ENCODE measurements at regions not wholly inside any gene's neighbourhood (a gene's known extent, or its start where the extent isn't known, plus 50 kb on each side); places are given as distances from the start of the nearest gene placed in this dataset.

DNA sequence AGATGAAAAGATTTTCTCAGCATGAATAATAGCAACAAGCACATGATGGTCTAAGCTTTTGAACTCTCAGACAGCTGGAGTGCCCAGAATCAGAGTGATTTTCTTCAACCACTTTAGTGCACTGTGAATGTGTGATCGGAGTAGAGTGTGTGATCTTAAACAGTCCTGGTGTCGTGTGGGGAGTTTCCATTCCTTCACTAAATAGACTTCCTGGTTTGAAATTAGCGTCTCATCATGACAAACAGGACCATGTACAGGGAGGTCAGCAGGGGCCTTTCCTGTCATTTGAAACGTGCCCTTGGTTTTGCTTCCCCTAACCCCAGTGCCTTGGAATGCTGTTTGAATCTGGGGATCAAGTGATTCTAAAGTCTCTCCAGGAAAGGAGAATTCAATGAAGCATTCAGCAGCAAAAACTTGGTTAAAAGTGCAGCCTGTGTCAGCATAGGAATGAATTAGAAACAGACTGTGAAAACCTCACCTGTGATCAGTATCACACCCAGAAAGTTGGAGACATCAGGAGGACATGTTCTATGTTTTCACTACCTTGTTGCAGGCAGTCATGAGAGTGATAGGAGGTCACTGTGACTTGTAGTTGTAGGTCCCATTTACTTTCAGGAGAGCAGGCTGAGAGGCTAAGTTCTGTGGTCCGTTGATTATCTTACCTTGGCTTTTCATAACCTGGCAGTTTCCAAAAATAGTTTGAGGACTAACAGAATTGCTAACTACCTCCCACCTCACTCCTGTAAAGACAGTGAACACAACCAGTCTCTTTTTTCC is 400.3 kb downstream of the MTX2 start:
- DNase-seq = no peak

DNA sequence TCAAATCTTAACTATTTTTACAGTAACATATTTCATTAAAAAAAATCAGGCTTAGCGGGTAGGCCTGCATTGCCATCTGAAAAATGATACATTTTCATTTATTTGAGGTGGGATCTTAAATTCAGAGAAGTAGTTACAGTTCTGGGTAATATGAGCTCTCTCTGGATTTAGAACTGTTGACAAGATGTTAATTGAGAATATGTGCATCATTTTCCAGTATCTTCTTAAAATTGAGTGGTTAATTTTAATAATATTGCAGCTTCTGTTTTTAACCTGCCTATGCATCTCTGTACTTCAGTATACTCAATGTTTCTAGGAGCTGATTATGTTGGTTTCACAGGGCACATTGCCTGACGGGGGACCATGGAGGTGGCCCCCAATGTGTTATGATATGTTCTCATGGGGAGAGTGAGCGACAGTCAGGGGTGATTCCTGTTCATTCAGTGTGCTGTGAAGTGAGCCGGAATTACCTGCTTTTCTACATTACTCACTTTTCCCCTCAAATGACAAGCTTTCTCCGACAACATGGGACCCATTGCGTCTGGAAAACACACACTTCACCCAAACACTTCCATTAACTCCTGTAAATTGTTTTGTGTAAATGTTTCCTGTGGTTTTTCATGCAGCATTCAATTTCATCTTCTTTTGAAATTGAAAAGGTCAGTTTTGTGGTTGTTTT is 406.2 kb downstream of the MTX2 start:
- DNase-seq = no peak

DNA sequence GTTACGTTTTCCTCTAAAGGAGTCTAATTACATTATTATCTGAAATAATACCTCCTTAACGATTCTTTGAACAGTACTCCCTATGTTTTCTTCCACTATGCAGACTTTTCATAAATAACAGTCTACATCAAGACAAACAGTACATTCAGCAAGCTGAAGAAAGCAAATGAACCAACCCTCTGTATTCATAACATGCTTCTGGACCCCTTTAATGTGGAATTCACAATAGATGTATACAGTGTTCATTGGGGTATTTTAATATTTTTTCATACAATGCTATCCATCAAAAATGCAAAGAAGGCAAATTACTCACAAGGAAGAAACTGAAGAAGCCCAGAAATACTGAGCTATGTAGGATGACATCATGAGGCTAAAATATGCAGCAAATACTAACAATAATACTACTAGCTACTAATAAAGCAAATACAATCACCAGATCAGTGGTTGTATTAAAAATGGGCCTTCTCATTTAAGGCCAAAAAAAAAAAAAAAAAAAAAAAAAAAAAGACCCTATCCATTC is 408.6 kb downstream of the MTX2 start:
- DNase-seq = no peak

DNA sequence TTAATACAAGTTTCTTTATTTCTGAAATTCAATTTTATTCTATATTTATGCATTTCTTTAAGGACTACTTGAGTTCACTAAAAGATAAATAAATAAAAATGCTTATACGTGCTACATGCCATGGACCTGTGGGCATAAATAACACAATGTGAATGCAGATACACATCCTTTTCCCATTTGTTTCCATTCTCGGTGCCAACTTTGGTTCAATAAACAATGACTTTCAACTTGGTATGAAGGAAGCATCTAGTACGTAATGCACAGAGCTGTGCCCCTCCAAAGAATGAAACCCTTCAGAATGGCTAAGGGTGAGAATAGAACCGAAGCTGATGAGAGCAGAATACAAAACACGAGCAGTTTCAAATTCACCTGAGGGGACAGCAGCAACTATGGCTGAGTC is 409.3 kb downstream of the MTX2 start:
- no peak for DNase-seq

DNA sequence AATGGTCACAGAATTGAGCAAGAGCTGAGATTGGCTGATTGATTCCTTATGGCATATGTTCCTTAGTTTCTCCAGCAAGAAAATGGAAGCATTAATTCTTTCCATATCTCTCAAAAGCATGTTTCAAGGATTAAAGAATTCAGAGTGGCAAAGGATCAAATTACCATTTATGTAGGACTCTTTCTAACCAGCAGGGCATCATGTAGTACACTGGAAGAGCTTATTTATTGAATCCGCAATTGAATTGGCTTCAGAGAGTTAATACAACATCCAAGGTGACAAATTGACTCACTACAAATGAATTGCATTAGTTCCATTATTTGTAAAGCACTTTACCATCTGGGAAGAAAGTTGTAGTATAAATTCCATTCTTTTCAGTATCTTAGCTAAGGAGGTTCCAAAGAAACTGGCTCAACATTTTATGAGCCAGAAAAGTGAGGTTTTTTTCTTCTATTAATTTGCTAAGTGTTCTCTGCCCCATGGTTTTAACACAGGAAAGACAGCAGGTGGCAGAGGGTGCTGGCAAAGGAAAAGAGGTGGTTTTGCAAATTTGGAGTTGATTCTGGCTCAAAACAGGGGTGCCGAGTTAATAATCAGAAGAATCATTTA is 409.9 kb downstream of the MTX2 start:
- no peak for DNase-seq

DNA sequence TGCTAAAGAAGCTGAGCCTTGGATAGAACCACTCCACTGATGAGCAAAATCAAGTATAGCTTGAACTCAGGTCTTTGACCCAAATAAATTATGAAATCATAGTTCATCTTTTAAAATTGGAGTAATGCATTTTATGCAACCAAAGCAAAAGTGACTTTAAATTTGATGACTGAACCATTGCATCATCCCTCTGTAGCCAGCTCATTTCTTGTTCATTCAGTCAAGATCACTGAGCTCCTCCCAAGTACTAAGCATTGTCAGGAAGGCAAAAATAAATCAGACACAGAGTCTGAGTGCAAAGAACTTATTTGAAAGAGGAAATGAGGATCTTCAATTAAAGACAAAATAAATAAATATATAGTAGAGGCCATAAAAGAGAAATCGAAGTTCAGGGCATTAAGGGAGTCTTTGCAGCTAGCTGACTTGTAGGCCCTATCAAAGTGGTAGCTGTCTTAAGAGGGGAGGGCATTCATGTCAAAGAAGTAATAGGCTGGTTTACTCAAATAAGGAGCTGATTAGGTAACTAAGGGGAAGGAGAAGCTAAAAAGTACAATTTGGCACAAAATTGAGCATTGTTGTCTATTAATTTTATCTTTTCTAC is 411.8 kb downstream of the MTX2 start:
- no peak for DNase-seq

DNA sequence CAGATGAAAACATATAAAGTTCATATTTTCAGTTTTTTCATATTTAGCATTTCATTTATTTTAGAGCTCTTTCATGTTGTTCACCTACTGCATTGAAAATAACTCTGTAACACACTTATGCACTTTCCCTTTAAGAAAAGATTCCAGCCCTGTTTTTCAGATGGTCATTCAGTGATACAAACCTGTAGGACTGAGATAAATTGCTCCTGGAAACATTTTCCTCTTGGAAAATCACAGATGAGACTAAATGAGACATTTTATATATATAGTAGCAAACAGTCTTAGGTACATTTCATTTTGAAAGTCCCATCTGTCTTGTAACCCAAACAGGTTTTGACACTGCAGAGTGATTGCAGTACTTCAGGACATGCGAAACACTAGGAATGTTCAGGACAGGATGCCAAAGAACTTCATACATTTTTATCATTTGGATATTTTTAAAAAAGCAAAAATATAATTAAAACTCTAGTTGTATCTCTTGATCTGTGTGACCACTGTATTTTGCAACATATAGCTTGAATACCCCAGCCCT is 412.4 kb downstream of the MTX2 start:
- DNase-seq = no peak

DNA sequence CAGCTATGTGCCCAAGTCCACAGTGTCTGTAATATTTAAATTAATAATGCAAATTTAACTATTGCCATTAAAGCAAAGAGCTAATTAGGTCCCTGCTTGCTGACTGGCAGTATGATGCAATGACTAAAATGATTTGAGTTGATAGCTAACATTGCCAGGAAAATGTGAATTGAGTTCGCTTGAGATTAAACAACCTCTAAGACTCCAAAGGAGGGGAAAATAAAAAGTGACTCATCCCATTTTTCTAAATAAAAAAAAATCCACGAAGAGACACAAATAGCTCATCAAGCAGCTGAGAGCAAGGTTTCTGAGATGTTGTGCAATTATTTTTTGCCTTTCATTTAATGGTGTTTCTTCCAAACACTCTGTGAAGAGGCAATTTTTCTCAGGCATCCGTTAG is 413.0 kb downstream of the MTX2 start:
- DNase-seq = no peak

DNA sequence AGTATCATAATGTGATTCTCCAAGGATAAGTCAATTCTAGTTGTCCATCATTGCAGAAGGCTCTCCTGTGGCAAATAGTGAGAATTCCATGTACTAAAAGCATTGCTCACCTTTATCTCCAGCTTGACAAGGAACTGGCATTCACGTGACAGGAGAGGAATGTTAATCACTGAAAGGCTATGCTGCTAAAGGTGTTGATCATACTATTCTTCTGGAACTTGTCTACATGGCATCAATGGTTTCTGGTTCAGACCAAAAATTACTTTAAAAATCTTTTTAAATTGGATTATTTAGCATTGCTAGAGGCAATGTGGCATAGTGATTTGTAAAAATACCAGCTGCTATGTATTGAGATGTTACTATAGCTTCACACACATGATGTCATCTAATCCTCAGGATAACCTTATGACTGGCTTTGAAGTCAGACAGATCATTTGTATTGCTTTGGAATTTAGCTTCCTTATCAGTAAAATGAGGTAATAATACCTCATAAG is 414.4 kb downstream of the MTX2 start:
- no peak for DNase-seq

DNA sequence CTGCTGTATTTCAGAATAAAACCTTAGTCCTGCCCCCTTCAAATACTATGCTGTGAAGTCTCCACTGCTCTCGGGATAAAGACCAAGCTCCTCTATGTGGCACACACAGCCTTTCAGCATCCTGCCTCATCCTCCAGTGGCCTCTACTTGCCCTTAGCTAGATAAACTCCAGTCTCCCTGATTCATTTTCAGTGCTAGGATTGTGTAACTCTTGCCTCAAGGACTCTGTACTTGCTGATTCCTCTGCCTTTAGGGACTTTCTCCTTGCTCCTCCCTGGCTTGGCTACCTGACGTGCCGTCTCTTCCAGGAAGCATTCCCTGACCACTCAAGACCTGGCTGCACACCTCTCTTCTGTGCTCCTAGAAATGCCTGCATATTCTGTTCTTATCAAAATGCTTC is 416.7 kb downstream of the MTX2 start:
- DNase-seq = no peak

DNA sequence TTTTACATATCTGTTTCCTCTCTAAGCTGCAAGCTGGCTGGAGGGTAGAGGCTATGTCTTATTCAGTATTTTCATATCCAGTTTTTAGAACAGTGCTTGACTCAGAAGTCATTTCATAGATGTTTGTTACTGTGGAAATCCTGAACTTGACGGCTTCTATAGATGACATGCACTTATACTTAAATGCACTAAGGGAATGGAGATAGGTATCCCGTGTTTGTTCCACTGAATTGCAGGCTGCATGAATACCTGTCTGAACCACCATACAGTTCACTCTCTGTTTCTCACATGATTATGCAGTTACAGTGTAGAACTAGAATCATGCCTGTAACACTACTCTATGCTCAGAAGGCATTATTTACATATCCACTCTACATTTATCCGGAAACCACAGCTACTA is 417.1 kb downstream of the MTX2 start:
- no peak for DNase-seq

DNA sequence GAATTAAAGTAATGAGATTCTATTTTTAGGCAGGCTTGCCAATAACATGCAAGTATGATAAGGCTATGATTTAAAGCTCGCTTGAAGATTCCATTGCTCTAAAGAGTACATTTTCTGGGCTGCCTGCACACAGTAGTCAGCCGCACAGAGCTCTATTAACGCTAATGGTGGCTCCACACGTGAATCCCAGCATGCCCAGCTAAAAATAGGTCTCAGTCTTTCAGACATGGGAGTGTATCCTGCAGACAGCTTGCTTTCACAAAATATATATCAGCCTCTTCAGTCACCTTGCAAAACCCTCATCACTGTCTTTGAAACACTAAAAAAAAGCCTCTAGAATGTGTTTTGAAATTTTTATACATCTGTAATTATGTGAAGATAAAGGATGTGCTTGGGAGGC is 418.1 kb downstream of the MTX2 start:
- no peak for DNase-seq

DNA sequence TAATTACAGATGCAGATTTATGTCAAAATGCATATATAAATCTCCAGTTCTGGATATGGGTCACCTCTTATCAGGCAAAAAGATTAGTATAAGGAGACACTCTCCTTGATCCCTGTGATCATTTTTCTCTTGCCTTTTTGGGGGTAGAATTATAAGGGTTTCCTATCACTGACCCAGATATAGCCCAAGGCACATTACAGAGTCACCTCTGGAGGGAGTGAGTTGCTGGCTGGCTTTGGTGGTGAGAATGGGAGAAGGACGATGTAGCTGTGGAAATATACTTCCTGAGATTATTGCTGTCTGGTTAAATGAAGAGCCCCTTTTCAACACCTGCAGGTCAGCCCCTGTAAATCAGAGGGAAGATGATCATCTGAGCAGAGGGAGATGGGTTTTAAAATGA is 418.7 kb downstream of the MTX2 start:
- no peak for DNase-seq

DNA sequence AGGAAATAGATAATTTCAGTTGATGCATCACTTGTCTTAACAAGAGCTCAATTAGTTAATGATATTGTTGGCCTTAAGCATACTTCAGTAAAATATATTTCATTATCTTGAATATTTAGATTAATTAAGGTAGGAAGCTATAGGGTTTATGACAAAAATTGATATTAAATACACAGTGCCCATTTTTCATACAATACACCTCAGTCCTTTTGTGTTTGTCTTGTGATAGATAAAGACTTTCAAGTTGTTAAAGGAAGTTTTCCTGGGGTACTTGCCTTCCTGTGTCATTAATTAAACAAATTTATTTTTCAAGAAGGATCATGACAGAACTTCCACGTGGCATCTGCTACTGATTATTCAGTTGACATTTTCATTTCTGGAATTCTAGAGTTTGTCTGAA is 420.5 kb downstream of the MTX2 start:
- DNase-seq = no peak

DNA sequence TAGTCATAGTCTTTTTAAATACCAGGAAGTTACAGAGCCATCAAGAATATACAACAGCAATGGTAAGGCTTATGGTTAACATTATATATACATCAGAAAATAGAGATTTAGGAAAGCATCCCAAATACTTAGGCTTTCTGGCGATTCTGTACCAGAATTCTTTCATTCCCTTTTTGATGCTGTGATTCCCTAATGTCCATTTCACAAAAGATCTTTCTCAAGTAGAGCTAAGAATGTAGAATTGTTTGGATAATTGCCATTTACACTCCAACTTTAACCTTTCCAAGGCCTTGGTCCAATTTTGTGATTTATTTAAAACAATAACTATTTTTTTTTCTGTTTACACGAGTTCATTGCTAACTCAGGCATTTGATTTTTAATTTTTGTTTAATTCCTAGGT is 422.2 kb downstream of the MTX2 start:
- DNase-seq = no peak

DNA sequence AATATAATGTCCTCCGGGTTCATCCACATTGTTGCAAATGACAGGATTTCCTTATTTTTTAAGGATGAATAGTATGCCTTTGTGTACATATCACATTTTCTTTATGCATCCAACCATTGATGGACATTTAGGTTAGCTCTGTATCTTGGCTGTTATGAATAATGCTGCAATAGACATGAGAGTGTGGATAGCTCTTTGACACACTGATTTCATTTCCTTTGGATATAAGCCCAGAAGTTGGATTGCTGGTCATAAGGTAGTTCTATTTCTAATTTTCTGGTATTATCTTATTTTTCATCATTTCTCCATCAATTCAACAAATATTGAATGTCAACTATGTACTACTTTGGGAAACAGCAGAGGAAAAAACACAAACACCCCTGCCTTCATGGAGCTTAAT is 423.3 kb downstream of the MTX2 start:
- DNase-seq = no peak

DNA sequence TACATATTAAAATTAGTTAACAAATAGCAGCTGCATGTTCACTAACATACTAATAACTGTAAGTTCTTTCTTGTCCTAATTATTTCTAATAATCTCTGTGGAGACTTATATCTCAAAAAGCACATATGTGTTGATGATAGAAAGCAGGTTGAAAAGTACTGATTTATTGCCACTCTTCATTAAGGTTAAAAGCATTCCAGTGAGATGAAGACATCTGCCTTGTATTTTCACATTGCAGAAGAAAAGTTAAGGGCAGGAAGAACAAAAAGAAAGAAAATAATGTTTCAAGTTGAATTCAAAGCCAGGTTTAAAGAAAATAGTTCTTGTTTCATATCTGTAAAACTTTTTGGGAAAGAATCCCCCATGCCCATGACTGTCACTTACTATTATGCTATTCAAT is 429.9 kb downstream of the MTX2 start:
- no peak for DNase-seq

DNA sequence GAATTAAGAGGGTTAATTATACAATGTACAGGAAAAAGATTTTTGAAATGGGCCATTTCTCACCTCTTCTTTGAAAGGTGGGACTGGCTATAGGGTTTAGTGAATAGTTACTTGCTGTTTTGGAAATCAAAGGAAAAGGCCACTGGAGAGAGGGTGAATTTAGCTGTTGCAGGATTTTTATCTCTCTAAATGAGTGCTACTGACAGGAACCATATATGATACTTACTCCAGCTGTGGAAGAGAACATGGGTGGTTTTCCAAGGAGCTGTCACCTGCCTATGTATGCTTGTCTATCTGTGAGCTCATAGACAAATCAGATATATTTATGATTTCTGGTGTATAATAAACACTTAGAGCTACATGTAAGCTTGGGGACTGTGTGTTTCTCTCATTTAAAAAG is 430.4 kb downstream of the MTX2 start:
- DNase-seq = no peak

DNA sequence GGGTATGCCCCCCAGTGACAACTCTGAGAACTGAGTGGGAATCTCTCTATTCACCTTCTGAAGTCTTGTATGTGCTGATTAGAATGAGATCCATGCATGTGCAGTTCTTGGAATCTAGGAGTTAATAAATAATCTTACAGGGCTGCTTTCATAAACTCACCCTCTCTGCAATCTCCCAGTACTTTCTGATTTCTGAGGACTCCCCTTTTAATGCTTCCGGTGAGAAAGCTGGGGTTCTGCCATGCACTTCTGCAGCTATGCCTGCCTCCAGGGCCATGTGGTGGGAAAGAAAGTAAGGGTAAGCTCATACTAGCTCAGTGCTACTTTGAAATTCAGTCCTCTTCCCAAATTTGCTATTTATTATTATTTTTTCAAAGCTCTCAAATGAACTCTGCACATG is 432.9 kb downstream of the MTX2 start:
- no peak for DNase-seq

DNA sequence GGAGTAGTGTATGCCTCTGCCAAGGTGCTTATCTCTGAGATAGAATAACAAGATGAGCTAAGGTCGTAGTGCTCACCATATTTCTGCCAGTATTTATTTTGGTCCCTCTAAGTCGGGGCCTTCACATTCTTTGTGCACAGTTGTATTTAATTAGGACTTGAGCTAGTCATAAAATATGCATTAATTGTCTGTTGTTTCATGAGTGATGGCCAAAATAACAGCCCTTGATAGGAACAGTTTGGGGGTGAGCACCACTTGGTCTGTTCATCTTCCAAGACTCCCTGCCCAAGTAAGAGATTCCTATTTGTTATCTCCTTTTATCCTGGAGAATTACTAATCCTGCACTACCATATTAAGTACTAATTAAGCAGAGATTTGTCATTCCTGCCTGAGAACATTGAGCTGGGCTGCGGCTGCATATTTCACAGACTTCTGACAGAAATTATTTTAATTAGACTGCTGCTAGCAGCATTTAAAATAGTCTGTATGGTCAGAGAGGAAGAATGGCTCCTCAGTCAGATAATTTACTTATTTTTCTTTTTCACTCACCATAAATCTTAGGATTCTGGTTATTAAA is 435.1 kb downstream of the MTX2 start:
- DNase-seq = no peak
